ENCODE measurements at regions not wholly inside any gene's neighbourhood (a gene's known extent, or its start where the extent isn't known, plus 50 kb on each side); places are given as distances from the start of the nearest gene placed in this dataset.

GRCh38 chr4:15148199-15148598, 145.9 kb downstream of the CPEB2 start:
- no peak for TF ChIP-seq CTCF (IDR thresholded peaks at IDR 0.05 in 2 of 3, conservative IDR thresholded peaks at IDR 0.05 in 1 of 3; ENCODE audit: control insufficient read depth in 2 of 3, extremely low read depth in 1 of 3, insufficient read depth in 1 of 3, low read depth in 3 of 3, low read length in 3 of 3)
- no peak for TF ChIP-seq ZNF24 (IDR thresholded peaks at IDR 0.05)
- no peak for TF ChIP-seq MTA3 (IDR thresholded peaks at IDR 0.05; ENCODE audit: borderline replicate concordance, low read length)
- TF ChIP-seq MAX (IDR thresholded peaks at IDR 0.05; ENCODE audit: low read depth, low read length), result no peak
- no peak for TF ChIP-seq SMAD1 (IDR thresholded peaks at IDR 0.05; ENCODE audit: low read depth, partially characterized antibody)
- TF ChIP-seq FOXK2 (IDR thresholded peaks at IDR 0.05), result no peak
- TF ChIP-seq CBX5 (IDR thresholded peaks at IDR 0.05; ENCODE audit: low read depth), result no peak
- TF ChIP-seq FOS (IDR thresholded peaks at IDR 0.05; ENCODE audit: borderline replicate concordance, extremely low read depth, insufficient read length), result no peak
- no peak for TF ChIP-seq POLR2A (IDR thresholded peaks at IDR 0.05; ENCODE audit: low read depth, low read length)
